ENCODE measurements at regions not wholly inside any gene's neighbourhood (a gene's known extent, or its start where the extent isn't known, plus 50 kb on each side); places are given as distances from the start of the nearest gene placed in this dataset.

DNA sequence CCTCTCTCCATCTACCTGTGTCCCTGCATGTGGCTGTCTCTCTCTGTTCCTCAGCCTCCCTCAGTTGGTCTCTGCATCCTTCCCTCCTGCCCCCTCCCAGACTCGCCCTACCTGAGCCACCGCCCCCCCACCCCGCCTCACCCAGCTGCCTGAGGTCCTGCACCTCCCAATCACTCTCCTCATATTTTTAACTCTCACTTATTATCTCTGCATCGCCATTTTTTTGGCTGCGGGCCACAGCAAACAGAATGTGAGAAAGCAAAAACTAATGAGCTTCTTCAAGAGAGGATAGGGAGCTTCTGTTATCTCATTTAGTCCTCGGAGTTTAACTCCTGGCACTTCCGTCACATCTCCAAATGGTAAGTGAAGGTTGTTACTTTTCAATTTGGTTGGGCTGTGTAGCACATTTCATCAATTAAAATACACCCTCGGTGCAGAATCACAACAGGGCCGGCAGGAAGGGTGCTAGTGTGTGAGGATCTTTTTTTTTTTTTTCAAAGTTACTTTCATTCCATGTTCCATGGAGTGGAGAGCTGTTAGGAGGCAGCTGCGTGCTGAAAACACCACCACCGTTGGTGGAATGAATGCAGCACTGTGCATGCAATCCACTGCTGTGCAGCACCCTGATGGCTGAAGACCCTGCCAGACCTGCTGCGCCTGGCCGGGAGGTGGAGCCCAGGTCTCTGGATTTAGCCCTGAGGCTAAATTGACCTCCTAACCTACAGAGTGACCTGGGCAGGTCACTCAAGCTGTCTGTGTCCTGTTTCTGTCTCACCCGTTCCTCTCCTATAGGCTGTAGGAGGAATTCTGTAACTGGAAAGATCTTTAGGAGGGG is 157.2 kb upstream of the NFIA start:
- no peaks in the 10 kb centered on the region for H3K4me1 Mint-ChIP-seq

DNA sequence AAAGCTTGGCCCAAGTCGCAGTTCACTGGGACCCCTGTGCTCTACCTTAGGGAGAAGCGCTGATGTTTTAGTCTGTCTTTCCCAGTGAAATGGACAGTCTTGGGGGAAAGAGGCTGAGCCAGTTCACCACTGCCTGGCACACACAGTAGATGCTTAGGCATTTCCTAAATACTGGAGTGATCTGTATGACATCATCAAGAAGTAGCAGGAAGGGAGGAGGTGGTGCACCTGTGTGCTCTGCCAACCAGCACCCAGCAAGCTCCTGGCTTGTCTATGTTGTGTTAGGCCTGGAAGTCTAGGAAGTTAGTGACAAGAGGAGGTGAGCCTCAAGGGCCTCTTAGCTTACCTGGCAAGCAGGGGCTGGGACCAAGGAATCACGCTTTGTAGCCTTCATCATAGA is 158.2 kb upstream of the NFIA start:
- no peak overlapping the region for H3K4me3 ChIP-seq (ENCODE audit: low read depth, low read length)
- no peaks in the 10 kb centered on the region for H3K27me3 ChIP-seq (ENCODE audit: control insufficient read depth, insufficient read depth, low read length)
- Mint-ChIP-seq H3K9me3 (no peaks in the 10 kb centered on the region), H3K4me3 (no peak overlapping the region), H3K36me3 (no peaks in the 10 kb centered on the region), H3K27me3 (peaks cover 5% of the 10 kb centered on the region), H3K4me1 (no peaks in the 10 kb centered on the region), H3K27ac (no peak overlapping the region)
- H3K36me3 ChIP-seq (ENCODE audit: control insufficient read depth, insufficient read depth, low read length) = no peaks in the 10 kb centered on the region
- H3K27ac ChIP-seq (ENCODE audit: insufficient read depth, low read length, poor library complexity, severe bottlenecking) = no peak overlapping the region
- no peak for DNase-seq
- H3K9me3 ChIP-seq (ENCODE audit: control insufficient read depth in 2 of 2, low read length in 2 of 2) = no peaks in the 10 kb centered on the region
- no peak for ATAC-seq (ENCODE audit: low read depth in 2 of 2)
- H3K4me1 ChIP-seq (ENCODE audit: control insufficient read depth, insufficient read depth, low read length, poor library complexity, severe bottlenecking) = no peaks in the 10 kb centered on the region

More for the DNA sequence above, 157.2 kb upstream of the NFIA start:
- H3K36me3 ChIP-seq (ENCODE audit: control insufficient read depth, insufficient read depth, low read length) = no peaks in the 10 kb centered on the region
- Mint-ChIP-seq H3K27me3 (peaks cover 5% of the 10 kb centered on the region), H3K36me3 (no peaks in the 10 kb centered on the region), H3K4me3 (no peak overlapping the region), H3K9me3 (no peaks in the 10 kb centered on the region), H3K27ac (no peak overlapping the region)
- H3K4me1 ChIP-seq (ENCODE audit: control insufficient read depth, insufficient read depth, low read length, poor library complexity, severe bottlenecking) = no peaks in the 10 kb centered on the region
- no peaks in the 10 kb centered on the region for H3K9me3 ChIP-seq (ENCODE audit: control insufficient read depth in 2 of 2, low read length in 2 of 2)
- H3K4me3 ChIP-seq (ENCODE audit: low read depth, low read length) = no peak overlapping the region
- no peaks in the 10 kb centered on the region for H3K27me3 ChIP-seq (ENCODE audit: control insufficient read depth, insufficient read depth, low read length)
- DNase-seq (no peak), ATAC-seq (ENCODE audit: low read depth in 2 of 2) (no peak)
- no peak overlapping the region for H3K27ac ChIP-seq (ENCODE audit: insufficient read depth, low read length, poor library complexity, severe bottlenecking)

DNA sequence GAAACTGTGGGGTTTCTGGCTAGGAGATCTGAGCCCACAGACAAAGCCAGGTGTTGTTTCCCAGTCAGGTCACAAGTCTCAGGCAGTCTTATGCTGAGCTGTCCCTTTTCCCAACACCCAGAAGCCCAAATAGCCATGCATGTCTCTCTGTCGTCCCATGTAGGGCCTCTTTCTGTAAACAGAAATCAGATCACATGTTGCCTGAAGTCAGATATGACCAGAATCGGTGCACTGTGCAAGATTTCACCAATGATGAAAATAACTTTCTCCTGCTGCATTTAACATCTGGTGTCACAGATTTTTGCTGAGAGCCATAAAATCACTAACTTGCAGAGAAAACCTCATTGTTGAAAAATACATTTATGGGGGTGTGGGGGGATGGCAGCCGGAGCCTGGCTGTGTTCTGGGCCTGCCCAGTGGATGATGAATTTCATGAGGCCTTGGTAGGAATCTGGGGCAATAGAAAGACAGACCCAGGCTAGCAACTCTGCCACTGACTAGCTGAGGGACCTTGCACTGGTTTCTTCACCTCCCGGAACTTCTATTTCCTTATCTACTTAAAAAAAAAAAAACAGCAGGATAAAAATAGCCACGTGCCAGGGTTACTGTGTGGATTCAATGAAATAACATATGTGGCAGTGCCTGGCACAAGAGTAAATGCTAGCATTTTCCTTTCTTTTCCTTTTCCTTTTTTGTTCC is 158.8 kb upstream of the NFIA start:
- no peaks in the 10 kb centered on the region for H3K36me3 Mint-ChIP-seq
- H3K9me3 ChIP-seq (ENCODE audit: control insufficient read depth in 2 of 2, low read length in 2 of 2) = no peaks in the 10 kb centered on the region
- H3K27me3 ChIP-seq (ENCODE audit: control insufficient read depth, insufficient read depth, low read length) = no peaks in the 10 kb centered on the region
- no peak for ATAC-seq (ENCODE audit: low read depth in 2 of 2)
- no peak overlapping the region for H3K4me3 ChIP-seq (ENCODE audit: low read depth, low read length)
- no peaks in the 10 kb centered on the region for H3K9me3 Mint-ChIP-seq
- no peaks in the 10 kb centered on the region for H3K36me3 ChIP-seq (ENCODE audit: control insufficient read depth, insufficient read depth, low read length)
- H3K4me1 Mint-ChIP-seq = no peaks in the 10 kb centered on the region
- no peak overlapping the region for H3K27ac Mint-ChIP-seq
- peaks cover 5% of the 10 kb centered on the region for H3K27me3 Mint-ChIP-seq
- no peak overlapping the region for H3K4me3 Mint-ChIP-seq
- no peaks in the 10 kb centered on the region for H3K4me1 ChIP-seq (ENCODE audit: control insufficient read depth, insufficient read depth, low read length, poor library complexity, severe bottlenecking)
- DNase-seq = no peak
- no peak overlapping the region for H3K27ac ChIP-seq (ENCODE audit: insufficient read depth, low read length, poor library complexity, severe bottlenecking)

DNA sequence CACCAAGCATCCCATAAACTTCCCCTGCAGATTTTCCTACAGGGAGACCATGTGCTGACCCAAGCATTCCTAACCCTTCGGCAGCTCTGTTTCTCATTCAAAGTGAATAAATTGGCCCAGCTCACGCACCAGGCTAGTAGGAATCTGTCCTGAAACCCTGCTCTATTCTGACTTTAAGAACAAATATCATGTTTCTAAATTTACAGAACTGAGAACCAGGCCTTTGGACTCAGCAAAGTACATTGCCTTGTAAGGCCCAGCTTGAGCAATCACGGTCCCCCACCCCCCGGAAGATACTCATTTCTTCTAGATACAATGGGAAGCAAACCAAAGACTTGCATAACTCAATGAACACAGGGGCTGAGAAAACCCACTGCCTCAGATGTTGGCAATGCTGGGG is 160.1 kb upstream of the NFIA start:
- Histone ChIP-seq H3K4me3 (ENCODE audit: low read depth, low read length) (no peak overlapping the region), H3K27me3 (ENCODE audit: control insufficient read depth, insufficient read depth, low read length) (no peaks in the 10 kb centered on the region), H3K4me1 (ENCODE audit: control insufficient read depth, insufficient read depth, low read length, poor library complexity, severe bottlenecking) (no peaks in the 10 kb centered on the region), H3K9me3 (ENCODE audit: control insufficient read depth in 2 of 2, low read length in 2 of 2) (no peaks in the 10 kb centered on the region), H3K27ac (ENCODE audit: insufficient read depth, low read length, poor library complexity, severe bottlenecking) (no peak overlapping the region), H3K36me3 (ENCODE audit: control insufficient read depth, insufficient read depth, low read length) (no peaks in the 10 kb centered on the region)
- no peaks in the 10 kb centered on the region for H3K36me3 Mint-ChIP-seq
- H3K9me3 Mint-ChIP-seq = no peaks in the 10 kb centered on the region
- DNase-seq (no peak), ATAC-seq (ENCODE audit: low read depth in 2 of 2) (no peak)
- no peak overlapping the region for H3K4me3 Mint-ChIP-seq
- H3K27me3 Mint-ChIP-seq = peaks cover 5% of the 10 kb centered on the region
- no peak overlapping the region for H3K27ac Mint-ChIP-seq
- H3K4me1 Mint-ChIP-seq = no peaks in the 10 kb centered on the region

DNA sequence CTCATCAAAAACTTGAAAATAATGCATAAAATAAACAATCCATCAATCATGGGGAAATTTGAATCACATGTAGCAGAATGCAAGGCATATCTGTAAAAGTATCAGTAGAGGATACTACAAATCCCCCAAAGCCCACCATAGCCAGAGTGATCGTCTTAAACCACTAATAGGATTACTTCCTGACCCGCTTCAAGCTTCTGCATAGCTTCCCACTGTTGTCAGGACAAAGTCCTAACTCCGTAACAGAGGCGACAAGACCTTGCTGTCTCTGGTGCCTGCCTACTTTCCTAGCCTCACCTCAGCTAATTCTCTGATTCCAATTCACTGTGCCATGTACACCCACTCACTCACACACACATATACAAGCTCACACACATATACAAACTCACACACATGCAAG is 161.2 kb upstream of the NFIA start:
- no peak for DNase-seq
- H3K4me3 Mint-ChIP-seq = no peak overlapping the region
- H3K4me1 Mint-ChIP-seq = no peaks in the 10 kb centered on the region
- no peaks in the 10 kb centered on the region for H3K36me3 Mint-ChIP-seq
- H3K36me3 ChIP-seq (ENCODE audit: control insufficient read depth, insufficient read depth, low read length) = no peaks in the 10 kb centered on the region
- H3K4me3 ChIP-seq (ENCODE audit: low read depth, low read length) = no peak overlapping the region
- ATAC-seq (ENCODE audit: low read depth in 2 of 2) = no peak
- H3K27me3 Mint-ChIP-seq = peaks cover 5% of the 10 kb centered on the region
- no peak overlapping the region for H3K27ac Mint-ChIP-seq
- H3K9me3 ChIP-seq (ENCODE audit: control insufficient read depth in 2 of 2, low read length in 2 of 2) = no peaks in the 10 kb centered on the region
- H3K4me1 ChIP-seq (ENCODE audit: control insufficient read depth, insufficient read depth, low read length, poor library complexity, severe bottlenecking) = no peaks in the 10 kb centered on the region
- no peaks in the 10 kb centered on the region for H3K27me3 ChIP-seq (ENCODE audit: control insufficient read depth, insufficient read depth, low read length)
- H3K9me3 Mint-ChIP-seq = no peaks in the 10 kb centered on the region
- H3K27ac ChIP-seq (ENCODE audit: insufficient read depth, low read length, poor library complexity, severe bottlenecking) = no peak overlapping the region

DNA sequence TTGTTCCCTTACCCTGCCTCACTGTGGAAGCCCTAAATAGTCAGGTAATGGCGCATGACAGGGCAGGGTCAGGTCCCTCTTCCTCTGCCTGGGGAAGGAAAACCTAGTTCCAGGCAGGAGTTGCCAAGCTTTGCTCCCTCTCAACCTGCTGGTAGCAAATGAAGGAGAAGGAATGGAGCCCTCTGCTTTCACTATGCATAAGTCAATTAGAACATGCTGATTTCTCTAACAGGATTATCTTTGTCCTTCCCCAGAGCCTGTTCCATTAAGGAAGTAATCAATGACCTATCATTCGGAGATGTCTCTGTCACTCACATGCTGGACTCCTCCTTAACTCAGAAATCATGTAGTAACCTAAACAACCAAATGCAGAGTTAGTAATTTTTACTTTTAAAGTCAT is 161.8 kb upstream of the NFIA start:
- no peaks in the 10 kb centered on the region for H3K9me3 ChIP-seq (ENCODE audit: control insufficient read depth in 2 of 2, low read length in 2 of 2)
- DNase-seq (no peak), ATAC-seq (ENCODE audit: low read depth in 2 of 2) (no peak)
- no peak overlapping the region for H3K27ac ChIP-seq (ENCODE audit: insufficient read depth, low read length, poor library complexity, severe bottlenecking)
- no peak overlapping the region for H3K27ac Mint-ChIP-seq
- H3K36me3 Mint-ChIP-seq = no peaks in the 10 kb centered on the region
- H3K36me3 ChIP-seq (ENCODE audit: control insufficient read depth, insufficient read depth, low read length) = no peaks in the 10 kb centered on the region
- no peaks in the 10 kb centered on the region for H3K4me1 ChIP-seq (ENCODE audit: control insufficient read depth, insufficient read depth, low read length, poor library complexity, severe bottlenecking)
- no peaks in the 10 kb centered on the region for H3K4me1 Mint-ChIP-seq
- H3K27me3 ChIP-seq (ENCODE audit: control insufficient read depth, insufficient read depth, low read length) = no peaks in the 10 kb centered on the region
- no peak overlapping the region for H3K4me3 ChIP-seq (ENCODE audit: low read depth, low read length)
- H3K4me3 Mint-ChIP-seq = no peak overlapping the region
- H3K9me3 Mint-ChIP-seq = no peaks in the 10 kb centered on the region
- peaks cover 5% of the 10 kb centered on the region for H3K27me3 Mint-ChIP-seq

DNA sequence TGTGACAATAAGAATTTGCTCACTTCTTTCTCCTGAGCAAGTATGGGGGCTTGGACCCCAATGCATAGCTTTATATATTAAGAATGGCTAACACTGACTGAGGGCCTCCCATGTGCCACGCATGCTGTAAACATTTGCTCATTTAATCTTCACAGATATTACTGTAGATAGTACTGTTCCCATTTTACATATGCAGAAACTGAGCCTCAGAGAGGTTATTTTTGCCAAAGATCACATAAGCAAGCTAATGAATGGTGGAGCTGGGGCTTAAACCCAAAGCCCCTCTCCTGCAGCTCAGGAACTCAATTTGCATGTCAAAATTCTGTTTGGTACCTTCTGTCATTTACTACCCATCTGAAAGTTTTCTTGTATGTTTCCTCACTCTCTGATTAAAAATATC is 163.5 kb upstream of the NFIA start:
- H3K27ac Mint-ChIP-seq = no peak overlapping the region
- Histone ChIP-seq H3K4me3 (ENCODE audit: low read depth, low read length) (no peak overlapping the region), H3K9me3 (ENCODE audit: control insufficient read depth in 2 of 2, low read length in 2 of 2) (no peaks in the 10 kb centered on the region), H3K4me1 (ENCODE audit: control insufficient read depth, insufficient read depth, low read length, poor library complexity, severe bottlenecking) (no peaks in the 10 kb centered on the region), H3K27me3 (ENCODE audit: control insufficient read depth, insufficient read depth, low read length) (no peaks in the 10 kb centered on the region), H3K27ac (ENCODE audit: insufficient read depth, low read length, poor library complexity, severe bottlenecking) (no peak overlapping the region), H3K36me3 (ENCODE audit: control insufficient read depth, insufficient read depth, low read length) (no peaks in the 10 kb centered on the region)
- ATAC-seq (ENCODE audit: low read depth in 2 of 2) (no peak), DNase-seq (no peak)
- no peak overlapping the region for H3K4me3 Mint-ChIP-seq
- H3K4me1 Mint-ChIP-seq = no peaks in the 10 kb centered on the region
- no peaks in the 10 kb centered on the region for H3K36me3 Mint-ChIP-seq
- H3K9me3 Mint-ChIP-seq = no peaks in the 10 kb centered on the region
- H3K27me3 Mint-ChIP-seq = peaks cover 5% of the 10 kb centered on the region

DNA sequence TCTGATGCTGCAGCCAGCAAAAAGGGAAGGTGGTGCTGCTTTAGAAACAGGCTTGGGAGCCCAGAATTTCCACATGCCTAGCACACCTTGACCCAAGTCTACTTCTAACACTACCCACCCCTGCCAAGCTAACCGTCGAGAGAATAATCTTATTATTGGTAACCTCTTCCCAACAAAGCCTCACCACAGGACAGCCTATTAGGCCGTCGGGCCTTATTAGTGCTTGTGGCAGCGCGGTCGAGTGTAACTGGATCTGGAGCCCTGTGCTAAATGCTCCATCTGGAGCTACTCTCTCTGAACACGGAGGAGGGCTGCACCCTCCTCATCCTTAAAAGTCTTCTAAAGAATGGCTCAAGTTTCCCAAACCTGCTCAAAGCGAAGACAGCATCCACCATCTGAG is 165.5 kb upstream of the NFIA start:
- no peak overlapping the region for H3K27ac ChIP-seq (ENCODE audit: insufficient read depth, low read length, poor library complexity, severe bottlenecking)
- ATAC-seq (ENCODE audit: low read depth in 2 of 2) = no peak

More for the DNA sequence above, 165.5 kb upstream of the NFIA start:
- Mint-ChIP-seq H3K9me3 (no peaks in the 10 kb centered on the region), H3K27ac (no peak overlapping the region), H3K4me3 (no peak overlapping the region), H3K4me1 (no peaks in the 10 kb centered on the region), H3K36me3 (no peaks in the 10 kb centered on the region), H3K27me3 (peaks cover 5% of the 10 kb centered on the region)
- Histone ChIP-seq H3K27me3 (ENCODE audit: control insufficient read depth, insufficient read depth, low read length) (no peaks in the 10 kb centered on the region), H3K4me3 (ENCODE audit: low read depth, low read length) (no peak overlapping the region), H3K9me3 (ENCODE audit: control insufficient read depth in 2 of 2, low read length in 2 of 2) (no peaks in the 10 kb centered on the region), H3K4me1 (ENCODE audit: control insufficient read depth, insufficient read depth, low read length, poor library complexity, severe bottlenecking) (no peaks in the 10 kb centered on the region), H3K36me3 (ENCODE audit: control insufficient read depth, insufficient read depth, low read length) (no peaks in the 10 kb centered on the region)
- no peak for DNase-seq
